GM21786 (cell line): ENCODE measurements at regions not wholly inside any gene's neighbourhood (a gene's known extent, or its start where the extent isn't known, plus 50 kb on each side); places are given as distances from the start of the nearest gene placed in this dataset.

Source experiments
- ATAC-seq: cut with Tn5 transposase; IDR thresholded peaks from one replicate; pipeline ENCODE4 v1.9.1; 2021; ENCODE audit not compliant: unreplicated experiment

DNA sequence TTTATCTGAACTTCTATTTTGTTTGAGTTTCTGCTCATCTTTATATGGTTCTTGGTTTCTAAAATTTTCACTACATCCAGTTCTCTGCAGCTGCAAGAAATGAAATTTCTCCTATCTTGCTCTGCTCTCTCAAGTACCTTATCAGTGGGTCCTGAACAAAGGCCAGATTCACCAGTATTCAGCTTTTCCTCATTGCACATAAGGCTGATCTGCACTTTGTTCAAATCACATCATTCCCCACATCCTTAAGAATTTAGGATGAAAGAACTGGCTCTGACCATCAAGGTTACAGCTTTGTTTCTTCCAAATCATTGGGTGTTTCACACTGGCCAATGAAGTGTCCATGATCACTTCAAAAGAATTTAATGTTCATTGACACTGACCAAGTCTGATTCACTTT, 211.4 kb downstream of the GRIN2B start:
- no peak for ATAC-seq

- ATAC-seq: no peak
Observed at GRCh38 chr12:13769273-13769672, 212.1 kb downstream of the GRIN2B start.

GRCh38 chr12:13764748-13765147, 216.7 kb downstream of the GRIN2B start:
- no peak for ATAC-seq

- no peak for ATAC-seq
Observed at GRCh38 chr12:13749389-13749788, 232.0 kb downstream of the GRIN2B start.

GRCh38 chr12:13745111-13745860, 236.1 kb downstream of the GRIN2B start:
- no peak for ATAC-seq

DNA sequence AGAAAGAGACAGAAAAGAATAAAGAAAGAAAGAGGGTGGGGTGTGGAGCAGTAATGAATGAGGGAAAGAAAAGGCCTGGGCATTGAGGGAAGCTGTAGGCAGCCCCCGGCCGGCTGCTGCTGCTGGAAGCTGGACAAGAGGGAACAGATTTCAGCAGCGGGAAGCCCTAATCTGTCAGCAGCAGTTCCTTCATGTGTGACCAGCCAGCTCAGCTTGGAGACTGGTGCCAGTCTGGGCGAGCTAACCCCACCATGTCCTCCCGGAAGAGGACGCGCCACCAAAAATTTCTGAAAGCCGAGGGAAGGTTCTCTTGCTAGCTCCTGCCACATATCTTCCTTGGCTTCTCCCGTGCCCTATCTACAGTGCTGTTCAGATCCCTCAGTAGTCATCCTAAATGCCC, 236.8 kb downstream of the GRIN2B start:
- ATAC-seq: no peak

- ATAC-seq: no peak
Observed at GRCh38 chr12:13740149-13740545, 241.3 kb downstream of the GRIN2B start.

DNA sequence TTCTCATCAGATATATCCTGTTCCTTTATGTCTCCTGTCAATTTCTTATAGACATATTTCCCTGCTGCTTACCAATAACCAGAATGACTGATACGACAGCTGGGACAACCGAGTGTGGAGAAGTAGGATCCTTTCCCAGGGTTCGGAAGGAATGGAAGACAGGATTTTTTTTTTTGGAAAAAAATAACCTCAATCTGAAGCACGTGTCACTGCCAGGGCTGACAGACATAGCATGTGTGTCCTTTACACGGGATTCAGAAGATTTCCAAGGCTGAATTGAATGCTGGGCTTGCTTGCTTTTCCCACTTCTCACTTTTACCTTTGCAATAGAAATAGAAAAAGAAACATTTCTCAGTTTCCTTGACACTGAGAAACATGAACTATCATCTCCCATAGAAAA, 245.7 kb downstream of the GRIN2B start:
- no peak for ATAC-seq

- no peak for ATAC-seq
Observed at GRCh38 chr12:13734584-13735152, 246.7 kb downstream of the GRIN2B start.

DNA sequence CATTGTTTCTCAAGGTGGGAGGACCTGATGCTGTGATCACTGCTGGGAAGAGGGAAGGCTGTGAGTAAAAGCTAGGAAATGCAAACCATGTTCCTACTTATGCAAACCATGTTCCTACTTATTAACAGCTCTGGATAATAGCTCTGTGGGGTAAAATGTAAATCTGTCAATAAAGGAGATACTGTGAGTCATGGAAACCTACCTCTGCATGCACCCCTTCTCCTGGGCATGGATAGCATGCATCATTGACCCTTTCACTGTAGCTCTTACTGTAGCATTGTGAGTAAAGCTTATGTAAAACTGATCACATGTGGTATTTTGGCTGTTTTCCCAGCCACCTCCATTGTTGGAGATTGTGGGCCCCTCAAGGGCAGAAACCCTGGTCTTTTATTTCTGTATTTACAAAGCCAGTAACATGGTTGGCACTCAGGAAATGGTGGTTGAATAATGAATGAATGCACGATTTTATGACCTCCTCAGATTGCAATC, 253.7 kb downstream of the GRIN2B start:
- no peak for ATAC-seq

DNA sequence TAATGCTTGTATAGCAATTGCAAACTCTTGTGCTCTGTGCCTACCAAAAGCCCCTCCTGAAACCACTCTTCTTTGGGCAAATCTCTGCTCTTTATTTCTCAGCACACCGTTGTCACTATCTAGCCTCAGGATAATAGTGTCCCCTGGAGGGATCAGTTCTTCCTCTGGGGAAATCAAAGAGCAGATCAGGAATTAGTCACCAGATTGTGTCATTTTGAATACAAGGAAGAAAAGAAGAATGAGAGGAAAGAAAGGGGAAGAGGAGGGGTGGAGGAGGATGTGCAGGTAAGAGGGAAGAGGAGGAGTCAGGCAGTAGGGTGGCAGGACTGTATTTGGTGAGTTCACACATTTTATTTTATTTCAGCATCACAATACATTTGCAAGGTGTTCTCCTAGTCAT, 256.4 kb downstream of the GRIN2B start:
- ATAC-seq: no peak

DNA sequence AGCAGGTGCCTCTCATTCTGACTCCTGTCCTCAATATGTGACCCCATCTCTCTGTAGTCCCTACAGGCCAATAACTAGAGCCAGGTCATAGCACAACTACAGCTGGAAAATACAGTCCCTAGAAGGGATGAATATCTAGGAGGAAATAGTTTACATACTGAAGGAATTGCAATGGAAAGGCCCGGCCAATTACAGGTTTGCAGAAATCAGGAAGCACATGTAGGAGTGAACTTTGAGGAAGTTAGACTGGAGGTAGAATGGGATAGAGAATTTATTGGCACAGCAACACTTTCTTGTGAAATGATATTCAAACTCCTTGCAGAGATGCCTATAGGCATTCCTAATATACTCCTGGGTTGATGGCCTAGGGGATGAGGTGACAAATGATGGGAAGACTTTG, 257.3 kb downstream of the GRIN2B start:
- no peak for ATAC-seq

GRCh38 chr12:13719986-13720385, 261.4 kb downstream of the GRIN2B start:
- no peak for ATAC-seq

DNA sequence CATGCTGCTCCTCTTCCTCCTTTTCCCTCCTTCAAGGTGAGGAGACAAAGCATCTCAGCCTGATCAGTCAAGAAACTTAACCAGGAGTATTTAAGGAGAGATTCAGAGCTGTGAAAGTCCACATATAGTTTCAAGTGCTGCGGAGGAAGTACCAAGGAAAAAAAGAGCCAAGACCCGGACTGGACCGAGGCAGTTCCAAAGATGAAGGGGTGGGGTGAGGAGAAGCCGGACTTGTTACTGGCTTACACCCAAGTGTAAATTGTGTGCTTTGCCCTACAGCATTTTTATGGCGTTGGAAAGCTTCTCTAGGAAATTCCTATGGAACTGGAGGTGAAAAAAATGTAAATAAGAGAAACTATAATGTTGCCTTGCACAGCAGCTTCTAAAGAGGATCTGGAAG, 263.1 kb downstream of the GRIN2B start:
- ATAC-seq: no peak

GRCh38 chr12:13716119-13716518, 265.3 kb downstream of the GRIN2B start:
- no peak for ATAC-seq

DNA sequence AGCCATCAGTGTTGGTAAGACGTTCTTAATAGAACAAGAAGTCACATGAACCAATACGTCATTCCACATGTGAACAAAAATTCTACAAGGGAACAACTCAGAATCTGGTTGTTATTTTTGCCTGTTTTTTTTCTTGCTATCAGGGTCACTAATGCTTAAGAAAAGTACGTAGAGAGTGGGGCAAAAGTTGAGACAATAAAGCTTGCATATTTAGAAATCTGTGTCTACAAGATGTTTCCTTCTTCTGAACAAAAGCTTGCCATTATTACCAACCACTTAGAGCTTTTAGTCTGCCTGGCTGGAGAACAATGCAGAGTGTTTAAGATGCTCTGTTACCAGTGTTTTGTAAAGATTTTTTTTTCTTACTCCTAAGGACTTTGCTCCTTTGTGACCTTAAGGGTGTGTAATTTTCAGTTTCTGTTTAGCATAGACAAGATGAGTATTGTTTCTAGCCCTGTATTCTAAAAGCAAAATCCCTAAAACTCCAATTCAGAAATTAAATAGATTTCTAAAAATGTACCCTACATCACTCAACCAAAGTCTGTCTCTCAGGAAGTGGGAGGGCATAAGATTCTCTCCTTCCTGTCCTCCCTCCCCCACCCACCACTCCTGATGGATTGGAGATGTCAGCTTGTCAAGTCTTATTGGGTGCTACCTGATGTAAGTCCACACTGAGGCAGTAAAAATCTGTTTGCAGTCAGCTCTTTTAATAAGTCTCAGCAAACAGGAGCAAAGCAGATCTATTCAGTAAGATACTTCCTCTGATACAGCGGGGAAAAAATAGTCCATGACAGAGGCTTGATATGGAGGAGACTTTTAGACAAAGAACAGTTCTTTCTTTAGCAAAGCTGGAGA, 267.6 kb downstream of the GRIN2B start:
- no peak for ATAC-seq

- ATAC-seq: no peak
Observed at GRCh38 chr12:13707829-13708228, 273.6 kb downstream of the GRIN2B start.

DNA sequence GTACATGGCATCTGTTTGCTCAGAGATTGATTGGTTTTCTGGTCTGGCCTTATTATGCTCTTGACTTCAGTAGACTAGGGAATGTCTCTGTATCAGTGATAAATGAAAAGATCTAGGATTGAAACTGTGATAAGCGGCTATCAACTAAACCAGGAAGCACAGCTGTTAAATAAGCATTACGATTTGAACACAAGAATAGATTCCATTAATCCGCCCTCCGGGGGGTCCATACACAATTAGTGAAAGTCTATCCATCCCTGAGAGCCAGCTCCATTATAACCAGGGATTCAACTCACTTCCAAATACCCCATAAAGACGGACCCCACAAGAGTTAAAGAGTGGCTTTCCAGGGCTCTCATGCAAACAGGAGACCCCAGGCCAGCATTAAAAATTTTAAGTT, 279.0 kb downstream of the GRIN2B start:
- no peak for ATAC-seq

- ATAC-seq: no peak
Observed at GRCh38 chr12:13701502-13701901, 279.9 kb downstream of the GRIN2B start.

- no peak for ATAC-seq
Observed at GRCh38 chr12:13697973-13698372, 283.4 kb downstream of the GRIN2B start.

DNA sequence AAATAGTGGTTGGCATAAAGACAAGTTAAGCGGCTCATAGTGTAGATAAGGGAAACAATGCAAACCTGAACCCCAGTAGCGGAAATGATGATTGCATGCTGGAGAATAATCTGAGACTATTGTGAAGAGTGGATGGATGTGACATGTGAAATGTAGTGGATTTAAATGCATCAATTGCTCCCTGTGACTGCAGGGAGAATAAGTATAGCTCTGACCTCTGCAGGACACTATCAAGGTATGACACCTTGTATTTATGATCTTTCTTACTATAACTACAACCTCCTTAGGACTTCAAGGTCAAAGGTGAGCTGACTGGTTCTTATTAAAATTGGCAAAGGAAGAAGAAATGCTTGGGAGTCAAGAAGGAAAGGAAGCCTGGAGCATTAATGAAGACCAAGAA, 285.6 kb downstream of the GRIN2B start:
- no peak for ATAC-seq

DNA sequence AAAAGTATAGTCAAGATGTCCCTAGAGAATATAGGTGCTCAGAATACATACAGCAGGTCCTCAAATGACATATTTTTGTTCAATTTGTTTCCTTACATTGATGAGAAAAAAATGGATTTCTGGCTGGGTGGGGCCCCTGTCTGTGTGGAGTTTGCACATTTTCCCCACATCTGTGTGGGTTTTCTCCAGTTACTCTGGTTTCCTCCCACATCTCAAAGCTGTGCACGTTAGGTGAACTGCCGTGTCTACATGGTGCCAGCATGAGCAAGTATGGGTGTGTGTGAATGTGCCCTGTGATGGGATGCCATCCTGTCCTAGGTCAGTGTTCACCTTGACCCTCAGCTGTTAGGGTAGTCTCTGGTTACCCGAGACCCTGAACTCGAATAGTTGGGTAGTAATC, 289.1 kb downstream of the GRIN2B start:
- ATAC-seq: no peak
